ENCODE measurements at regions not wholly inside any gene's neighbourhood (a gene's known extent, or its start where the extent isn't known, plus 50 kb on each side); places are given as distances from the start of the nearest gene placed in this dataset.

DNA sequence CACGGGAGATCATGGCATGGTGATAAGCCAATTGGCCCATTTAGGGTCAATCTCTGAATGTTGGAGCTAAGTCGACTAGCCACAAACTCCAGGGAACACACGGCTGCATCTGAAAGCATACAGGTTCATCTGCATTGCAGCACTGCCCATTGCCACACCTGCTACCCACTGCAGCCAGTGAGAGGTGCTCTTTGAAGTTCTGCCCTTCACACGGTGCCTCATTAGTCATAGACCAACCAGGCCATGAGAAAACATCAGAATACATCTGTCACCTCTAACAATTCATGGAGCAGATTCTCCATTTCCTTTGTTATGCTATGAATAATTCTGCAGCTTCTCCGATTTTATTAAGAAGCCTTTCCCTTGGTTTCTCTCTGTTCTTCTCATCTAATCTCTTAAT, 65.7 kb upstream of the FAM204A start:
- TF ChIP-seq NFYB (CRISPR knock-in tag; conservative IDR thresholded peaks at IDR 0.05; ENCODE audit: low read depth) = no peak
- TF ChIP-seq, protein P1, sequence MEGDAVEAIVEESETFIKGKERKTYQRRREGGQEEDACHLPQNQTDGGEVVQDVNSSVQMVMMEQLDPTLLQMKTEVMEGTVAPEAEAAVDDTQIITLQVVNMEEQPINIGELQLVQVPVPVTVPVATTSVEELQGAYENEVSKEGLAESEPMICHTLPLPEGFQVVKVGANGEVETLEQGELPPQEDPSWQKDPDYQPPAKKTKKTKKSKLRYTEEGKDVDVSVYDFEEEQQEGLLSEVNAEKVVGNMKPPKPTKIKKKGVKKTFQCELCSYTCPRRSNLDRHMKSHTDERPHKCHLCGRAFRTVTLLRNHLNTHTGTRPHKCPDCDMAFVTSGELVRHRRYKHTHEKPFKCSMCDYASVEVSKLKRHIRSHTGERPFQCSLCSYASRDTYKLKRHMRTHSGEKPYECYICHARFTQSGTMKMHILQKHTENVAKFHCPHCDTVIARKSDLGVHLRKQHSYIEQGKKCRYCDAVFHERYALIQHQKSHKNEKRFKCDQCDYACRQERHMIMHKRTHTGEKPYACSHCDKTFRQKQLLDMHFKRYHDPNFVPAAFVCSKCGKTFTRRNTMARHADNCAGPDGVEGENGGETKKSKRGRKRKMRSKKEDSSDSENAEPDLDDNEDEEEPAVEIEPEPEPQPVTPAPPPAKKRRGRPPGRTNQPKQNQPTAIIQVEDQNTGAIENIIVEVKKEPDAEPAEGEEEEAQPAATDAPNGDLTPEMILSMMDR (IDR thresholded peaks at IDR 0.05) = no peak
- TF ChIP-seq ZBTB21 (CRISPR knock-in tag; IDR thresholded peaks at IDR 0.05; ENCODE audit: borderline replicate concordance) = no peak
- no peak for TF ChIP-seq CBFB (CRISPR knock-in tag; IDR thresholded peaks at IDR 0.05; ENCODE audit: low read depth)
- no peak for TF ChIP-seq MXD4 (CRISPR knock-in tag; IDR thresholded peaks at IDR 0.05; ENCODE audit: borderline replicate concordance)
- TF ChIP-seq ZNF138 (CRISPR knock-in tag; conservative IDR thresholded peaks at IDR 0.05) = no peak
- no peak for TF ChIP-seq SMAD3 (CRISPR knock-in tag; IDR thresholded peaks at IDR 0.05; ENCODE audit: borderline replicate concordance)
- TF ChIP-seq SP1 (CRISPR knock-in tag; conservative IDR thresholded peaks at IDR 0.05) = no peak
- TF ChIP-seq, protein P2, sequence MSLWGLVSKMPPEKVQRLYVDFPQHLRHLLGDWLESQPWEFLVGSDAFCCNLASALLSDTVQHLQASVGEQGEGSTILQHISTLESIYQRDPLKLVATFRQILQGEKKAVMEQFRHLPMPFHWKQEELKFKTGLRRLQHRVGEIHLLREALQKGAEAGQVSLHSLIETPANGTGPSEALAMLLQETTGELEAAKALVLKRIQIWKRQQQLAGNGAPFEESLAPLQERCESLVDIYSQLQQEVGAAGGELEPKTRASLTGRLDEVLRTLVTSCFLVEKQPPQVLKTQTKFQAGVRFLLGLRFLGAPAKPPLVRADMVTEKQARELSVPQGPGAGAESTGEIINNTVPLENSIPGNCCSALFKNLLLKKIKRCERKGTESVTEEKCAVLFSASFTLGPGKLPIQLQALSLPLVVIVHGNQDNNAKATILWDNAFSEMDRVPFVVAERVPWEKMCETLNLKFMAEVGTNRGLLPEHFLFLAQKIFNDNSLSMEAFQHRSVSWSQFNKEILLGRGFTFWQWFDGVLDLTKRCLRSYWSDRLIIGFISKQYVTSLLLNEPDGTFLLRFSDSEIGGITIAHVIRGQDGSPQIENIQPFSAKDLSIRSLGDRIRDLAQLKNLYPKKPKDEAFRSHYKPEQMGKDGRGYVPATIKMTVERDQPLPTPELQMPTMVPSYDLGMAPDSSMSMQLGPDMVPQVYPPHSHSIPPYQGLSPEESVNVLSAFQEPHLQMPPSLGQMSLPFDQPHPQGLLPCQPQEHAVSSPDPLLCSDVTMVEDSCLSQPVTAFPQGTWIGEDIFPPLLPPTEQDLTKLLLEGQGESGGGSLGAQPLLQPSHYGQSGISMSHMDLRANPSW (CRISPR knock-in tag; conservative IDR thresholded peaks at IDR 0.05; ENCODE audit: low read depth) = no peak
- TF ChIP-seq TEAD4 (CRISPR knock-in tag; IDR thresholded peaks at IDR 0.05) = no peak
